Breast epithelium (tissue), 4 donors: ENCODE measurements at regions not wholly inside any gene's neighbourhood (a gene's known extent, or its start where the extent isn't known, plus 50 kb on each side); places are given as distances from the start of the nearest gene placed in this dataset.
"Not testable (repeated sequence)": the region's sequence is repeated elsewhere in the genome, so short reads cannot be mapped to it uniquely, and the experiment has no call there.

Source experiments
- DNase-seq, 2 donors: peaks; one replicate each; pipeline ENCODE4 v3.0.0-alpha.2; 2019; ENCODE audit warnings: low spot score in 2 of 2
- H3K27ac ChIP-seq, 2 donors: fragments of 200-600 bp; sonication (generic) in 1 of 2; one replicate each; pipeline ENCODE4 v1.5.1; 2016 to 2019; ENCODE audit warnings: mild to moderate bottlenecking in 1 of 2
- H3K27me3 ChIP-seq, 2 donors: fragments of 200-600 bp; sonication (generic) in 1 of 2; one replicate each; pipeline versions ENCODE4 v1.5.1 to v1.6.0; 2017 to 2019; ENCODE audit warnings: control low read depth in 1 of 2, mild to moderate bottlenecking in 1 of 2
- H3K36me3 ChIP-seq: fragments of 200-600 bp; one replicate; pipeline ENCODE4 v1.5.1; 2019
- H3K4me1 ChIP-seq, 2 donors: fragments of 200-600 bp; sonication (generic); one replicate each; pipeline ENCODE4 v1.5.1; 2016 to 2019; ENCODE audit warnings: control low read depth in 1 of 2
- H3K4me3 ChIP-seq, 3 donors: fragments of 200-600 bp; sonication (generic); 1 replicate in 2 of 3; 2 replicates in 1 of 3; pipeline ENCODE4 v1.5.1; 2016 to 2019; ENCODE audit warnings: mild to moderate bottlenecking in 3 of 3, moderate library complexity in 2 of 3
- H3K9me3 ChIP-seq, 2 donors: fragments of 200-600 bp; sonication (generic) in 1 of 2; one replicate each; pipeline ENCODE4 v1.5.1; 2016 to 2019; ENCODE audit warnings: control low read depth in 1 of 2
- POLR2A ChIP-seq: fragments of 450-650 bp; IDR thresholded peaks from one replicate; pipeline ENCODE4 v1.6.1; 2016; ENCODE audit warnings: antibody characterized with exemption, mild to moderate bottlenecking, moderate library complexity
- POLR2AphosphoS5 ChIP-seq, 3 donors: sonication (generic); formaldehyde crosslinking; IDR thresholded peaks; one replicate each; pipeline ENCODE4 v1.6.1; 2017; ENCODE audit warnings: antibody characterized with exemption in 3 of 3
- intact Hi-C: fragments of 100-400 bp; cut with DNase I; formaldehyde crosslinking; loops from one replicate; pipeline ENCODE4 v1.15.1; 2023; ENCODE audit warnings: low total_unique reads
- TF ChIP-seq, protein P1 (sequence below), 3 donors: fragments of 450-650 bp; IDR thresholded peaks; one replicate each; pipeline ENCODE4 v1.5.1; 2016 to 2017; ENCODE audit warnings: antibody characterized with exemption in 3 of 3, mild to moderate bottlenecking in 3 of 3, moderate library complexity in 3 of 3

DNA sequence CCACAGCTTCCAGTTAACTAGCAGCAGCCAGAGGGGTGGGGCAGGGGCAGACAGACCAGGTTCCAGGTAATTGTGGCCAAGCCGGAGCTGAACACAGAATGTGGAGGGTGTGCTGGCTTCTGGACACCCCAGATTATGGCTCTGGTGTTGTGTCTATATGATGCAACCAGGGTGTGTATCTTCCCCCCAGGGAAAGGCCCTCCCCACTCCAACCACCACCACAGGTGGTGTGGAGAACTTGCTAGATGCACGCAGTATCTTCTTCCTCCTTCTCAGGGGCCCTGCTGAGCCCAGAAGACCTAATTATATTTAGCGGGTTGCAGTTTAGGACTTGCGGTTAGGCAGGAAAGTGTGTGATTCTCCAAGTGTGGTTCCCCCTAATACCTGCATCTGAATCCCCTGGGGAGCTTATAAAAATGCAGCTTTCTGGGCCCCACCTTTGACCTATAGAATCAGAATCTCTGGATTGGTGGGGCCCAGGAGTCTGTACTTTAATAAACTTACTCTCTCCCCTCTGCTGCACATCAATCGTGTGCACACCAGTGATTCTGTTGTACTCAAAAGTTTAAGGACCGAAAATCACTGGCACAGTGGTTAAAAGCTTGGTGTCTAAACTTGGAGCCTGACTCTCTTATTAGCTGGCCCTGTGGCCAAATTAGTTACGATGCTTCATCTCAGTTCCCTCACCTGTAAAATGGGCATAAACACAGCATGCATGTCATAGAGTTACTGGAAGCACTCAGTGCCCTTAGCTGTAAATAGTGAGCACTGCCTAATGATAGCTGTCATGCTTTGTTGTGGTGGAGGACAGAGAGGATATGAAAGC, 379.1 kb upstream of the PROK2 start:
- Histone ChIP-seq H3K4me1 (no peaks in the 10 kb centered on the region), H3K27me3 (no peaks in the 10 kb centered on the region), H3K36me3 (no peaks in the 10 kb centered on the region), H3K4me3 (no peak overlapping the region), H3K9me3 (peaks cover 0 to 3% of the 10 kb centered on the region in 2 donors), H3K27ac (no peak overlapping the region)
- intact Hi-C loops = no loop called here
- no peak for DNase-seq
- TF ChIP-seq POLR2A (no peak), POLR2AphosphoS5 (IDR thresholded peaks at IDR 0.05) (no peak)
- TF ChIP-seq, protein P1, sequence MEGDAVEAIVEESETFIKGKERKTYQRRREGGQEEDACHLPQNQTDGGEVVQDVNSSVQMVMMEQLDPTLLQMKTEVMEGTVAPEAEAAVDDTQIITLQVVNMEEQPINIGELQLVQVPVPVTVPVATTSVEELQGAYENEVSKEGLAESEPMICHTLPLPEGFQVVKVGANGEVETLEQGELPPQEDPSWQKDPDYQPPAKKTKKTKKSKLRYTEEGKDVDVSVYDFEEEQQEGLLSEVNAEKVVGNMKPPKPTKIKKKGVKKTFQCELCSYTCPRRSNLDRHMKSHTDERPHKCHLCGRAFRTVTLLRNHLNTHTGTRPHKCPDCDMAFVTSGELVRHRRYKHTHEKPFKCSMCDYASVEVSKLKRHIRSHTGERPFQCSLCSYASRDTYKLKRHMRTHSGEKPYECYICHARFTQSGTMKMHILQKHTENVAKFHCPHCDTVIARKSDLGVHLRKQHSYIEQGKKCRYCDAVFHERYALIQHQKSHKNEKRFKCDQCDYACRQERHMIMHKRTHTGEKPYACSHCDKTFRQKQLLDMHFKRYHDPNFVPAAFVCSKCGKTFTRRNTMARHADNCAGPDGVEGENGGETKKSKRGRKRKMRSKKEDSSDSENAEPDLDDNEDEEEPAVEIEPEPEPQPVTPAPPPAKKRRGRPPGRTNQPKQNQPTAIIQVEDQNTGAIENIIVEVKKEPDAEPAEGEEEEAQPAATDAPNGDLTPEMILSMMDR (IDR thresholded peaks at IDR 0.05) = no peak

DNA sequence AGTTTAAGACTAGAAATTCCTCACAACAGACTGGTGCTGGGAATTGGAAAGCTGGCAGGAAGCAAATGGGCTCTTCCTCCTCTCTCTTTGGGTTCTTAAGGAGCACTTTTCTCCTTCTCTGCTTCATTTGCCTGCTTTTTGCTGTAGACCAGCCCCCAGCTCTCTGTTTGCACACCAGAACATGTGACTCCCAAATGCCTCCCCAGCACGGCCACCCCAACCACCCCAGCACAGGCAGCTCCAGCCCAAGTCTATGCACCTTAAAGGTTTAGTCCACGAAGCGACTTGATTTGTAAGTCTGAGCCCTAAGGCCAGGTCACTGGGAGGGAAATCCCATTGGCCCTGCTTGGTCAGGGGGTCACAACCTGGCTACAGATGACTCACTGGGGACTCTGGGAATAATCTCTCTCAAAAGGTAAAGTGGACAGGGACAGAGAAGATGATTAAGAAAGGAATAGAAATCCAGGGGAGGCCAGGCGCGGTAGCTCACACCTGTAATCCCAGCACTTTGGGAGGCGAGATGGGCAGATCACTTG, 377.8 kb upstream of the PROK2 start:
- DNase-seq = no peak
- H3K9me3 ChIP-seq = no peaks in the 10 kb centered on the region
- TF ChIP-seq, protein P1 (IDR thresholded peaks at IDR 0.05) = no peak
- TF ChIP-seq POLR2A (no peak), POLR2AphosphoS5 (IDR thresholded peaks at IDR 0.05) (no peak)
- no peaks in the 10 kb centered on the region for H3K36me3 ChIP-seq
- H3K4me1 ChIP-seq = no peaks in the 10 kb centered on the region
- peak overlapping the region in 1 of 2 donors; percentile 38 for H3K27ac ChIP-seq
- H3K4me3 ChIP-seq = no peak overlapping the region
- H3K27me3 ChIP-seq = no peaks in the 10 kb centered on the region
- intact Hi-C loops = no loop called here

DNA sequence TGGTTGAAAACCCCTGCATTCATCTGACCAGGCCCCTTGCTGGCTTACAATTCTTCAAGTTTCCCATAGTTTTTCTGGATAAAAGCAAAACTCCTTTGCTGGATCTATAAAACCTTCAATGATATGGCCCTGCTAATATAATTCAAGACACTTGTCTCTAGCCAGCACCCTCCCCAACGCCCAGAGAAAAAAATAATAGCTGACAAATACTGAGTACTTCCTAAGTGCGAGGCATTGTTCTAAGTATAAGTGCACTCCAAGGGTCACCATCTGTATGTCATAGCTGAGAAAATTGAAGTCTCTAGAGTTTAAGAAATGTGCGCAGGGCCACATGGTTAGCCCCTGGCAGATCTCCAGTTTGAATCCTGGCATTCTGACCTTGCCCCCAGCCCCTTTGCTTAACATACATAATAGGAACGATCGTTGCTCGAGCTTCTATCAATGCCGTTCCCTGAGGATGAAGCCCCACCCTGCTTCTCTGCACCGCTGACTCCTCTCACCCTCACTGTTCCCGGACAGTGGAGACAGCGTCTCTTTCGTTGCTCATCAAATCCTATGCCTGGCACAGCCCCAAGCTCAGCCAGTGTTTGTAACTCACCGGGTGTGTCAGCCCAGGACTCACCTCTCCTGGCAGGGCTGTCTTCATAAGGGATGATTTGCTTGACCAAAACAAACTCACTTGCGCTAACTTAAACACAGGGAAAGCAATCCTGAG, 377.1 kb upstream of the PROK2 start:
- TF ChIP-seq POLR2A = no peak
- no peak for TF ChIP-seq POLR2AphosphoS5 (IDR thresholded peaks at IDR 0.05)
- TF ChIP-seq, protein P1 (IDR thresholded peaks at IDR 0.05) = no peak
- H3K27me3 ChIP-seq = no peaks in the 10 kb centered on the region
- no peaks in the 10 kb centered on the region for H3K9me3 ChIP-seq
- no peaks in the 10 kb centered on the region for H3K4me1 ChIP-seq
- H3K36me3 ChIP-seq = no peaks in the 10 kb centered on the region
- no peak overlapping the region for H3K4me3 ChIP-seq
- intact Hi-C loops = no loop called here
- DNase-seq = peak in 1 of 2 donors; percentile 79
- peak overlapping the region in 1 of 2 donors; percentile 38 for H3K27ac ChIP-seq

DNA sequence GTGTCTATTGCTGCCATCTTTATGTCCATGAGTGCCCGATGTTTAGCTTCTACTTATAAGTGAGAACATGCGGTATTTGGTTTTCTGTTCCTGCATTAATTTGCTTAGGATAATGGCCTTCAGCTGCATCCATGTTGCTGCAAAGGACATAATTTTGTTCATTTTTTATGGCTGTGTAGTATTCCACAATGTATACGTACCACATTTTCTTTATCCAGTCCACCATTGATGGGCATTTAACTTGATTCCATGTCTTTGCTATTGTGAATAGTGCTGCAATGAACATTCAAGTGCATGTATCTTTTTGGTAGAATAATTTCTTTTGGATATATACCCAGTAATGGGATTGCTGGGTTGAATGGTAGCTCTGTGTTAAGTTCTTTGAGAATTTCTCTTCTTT, 376.3 kb upstream of the PROK2 start:
- H3K27me3 ChIP-seq, DNase-seq, H3K27ac ChIP-seq, intact Hi-C loops, H3K36me3 ChIP-seq, H3K4me1 ChIP-seq, H3K4me3 ChIP-seq, H3K9me3 ChIP-seq: not testable (repeated sequence)

DNA sequence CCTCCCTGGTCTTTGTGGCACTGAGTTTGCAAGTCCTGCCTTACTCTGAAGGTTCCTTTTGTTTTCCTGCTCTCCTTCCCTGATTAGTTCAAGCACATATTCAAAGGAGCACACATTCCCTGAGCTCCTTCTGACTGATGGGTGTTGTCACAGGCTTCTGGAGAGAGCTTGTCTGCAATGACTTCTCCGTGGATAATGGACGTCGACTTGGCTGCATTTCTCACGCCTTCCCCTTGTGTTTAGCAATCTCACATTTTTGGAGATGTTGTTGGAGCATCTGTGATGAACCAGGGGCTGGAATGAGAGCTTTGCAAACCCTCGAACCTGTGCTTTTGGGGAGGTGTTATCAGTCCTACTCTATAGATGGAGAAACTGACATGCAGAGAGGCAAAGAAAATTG, 375.4 kb upstream of the PROK2 start:
- H3K36me3 ChIP-seq = no peaks in the 10 kb centered on the region
- H3K27ac ChIP-seq = no peak overlapping the region
- no peaks in the 10 kb centered on the region for H3K9me3 ChIP-seq
- peaks cover 0 to 3% of the 10 kb centered on the region in 2 donors for H3K4me1 ChIP-seq
- no peak for DNase-seq
- H3K27me3 ChIP-seq = no peaks in the 10 kb centered on the region
- no peak overlapping the region for H3K4me3 ChIP-seq
- TF ChIP-seq POLR2A (no peak), POLR2AphosphoS5 (IDR thresholded peaks at IDR 0.05) (no peak)
- TF ChIP-seq, protein P1 (IDR thresholded peaks at IDR 0.05) = no peak
- intact Hi-C loops = no loop called here
